IMR-90 (cell line): ENCODE measurements at regions not wholly inside any gene's neighbourhood (a gene's known extent, or its start where the extent isn't known, plus 50 kb on each side); places are given as distances from the start of the nearest gene placed in this dataset.

Source experiments
- ATAC-seq: fragments of 200-7000 bp; cut with Tn5 transposase; 2 replicates; pipeline ENCODE4 v1.9.1; 2020; ENCODE audit warnings: low read depth, mild to moderate bottlenecking, moderate library complexity
- BruUV-seq: library from RNA; stranded (reverse); fragments of 400-500 nt; replicated peaks from 2 replicates; lab custom pipeline; 2021; lab: Mats Ljungman, UMichigan
- CTCF ChIA-PET: fragments of 300-600 bp; formaldehyde crosslinking; extraction: SDS; loops from one replicate; lab custom pipeline; 2021; ENCODE audit warnings: antibody characterized with exemption; lab: Yijun Ruan, JAX
- POLR2A ChIA-PET: fragments of 300-600 bp; sonication (Branson Sonifier 250); formaldehyde crosslinking; loops from one replicate; lab custom pipeline; 2022; ENCODE audit warnings: antibody characterized with exemption; ENCODE audit not compliant: unreplicated experiment; lab: Charles Lee
- DNase-seq: peaks from one replicate; pipeline ENCODE4 v3.0.0; 2013
- H2AFZ ChIP-seq: replicated peaks from 2 replicates; pipeline ENCODE3; 2013; ENCODE audit warnings: low read length, mild to moderate bottlenecking; ENCODE audit not compliant: poor library complexity
- H2AK5ac ChIP-seq: 2 replicates; pipeline ENCODE4 v1.6.1; 2013; ENCODE audit warnings: low read depth, low read length, inconsistent platforms
- H2AK9ac ChIP-seq: replicated peaks from 2 replicates; pipeline ENCODE3; 2013; ENCODE audit warnings: mild to moderate bottlenecking, low read depth, low read length, moderate library complexity; ENCODE audit not compliant: poor library complexity
- H2BK120ac ChIP-seq: 2 replicates; pipeline ENCODE4 v1.6.1; 2013; ENCODE audit warnings: low read depth, low read length, inconsistent platforms
- H2BK15ac ChIP-seq: 3 replicates; pipeline ENCODE4 v1.6.1; 2013; ENCODE audit warnings: low read depth, low read length, inconsistent platforms
- H2BK20ac ChIP-seq: 2 replicates; pipeline ENCODE4 v1.6.1; 2013; ENCODE audit warnings: low read depth, mild to moderate bottlenecking, inconsistent platforms, low read length, moderate library complexity
- H2BK5ac ChIP-seq: 2 replicates; pipeline ENCODE4 v1.6.1; 2013; ENCODE audit warnings: mild to moderate bottlenecking, low read depth, low read length, inconsistent platforms; ENCODE audit not compliant: poor library complexity, severe bottlenecking
- H3K14ac ChIP-seq: replicated peaks from 2 replicates; pipeline ENCODE4 v1.6.1; 2013; ENCODE audit warnings: low read depth, low read length, inconsistent platforms
- H3K18ac ChIP-seq: 2 replicates; pipeline ENCODE4 v1.6.1; 2013; ENCODE audit warnings: low read depth, low read length, control low read depth
- H3K23ac ChIP-seq: 2 replicates; pipeline ENCODE4 v1.6.1; 2013; ENCODE audit warnings: low read depth, low read length, inconsistent platforms
- H3K27ac ChIP-seq: 2 replicates; pipeline ENCODE4 v1.5.1; 2013; ENCODE audit warnings: mild to moderate bottlenecking, control low read depth, low read length; ENCODE audit not compliant: insufficient read depth
- H3K27me3 ChIP-seq: 2 replicates; pipeline ENCODE4 v1.6.1; 2013; ENCODE audit warnings: low read length; ENCODE audit not compliant: control insufficient read depth, insufficient read depth
- H3K36me3 ChIP-seq: 2 replicates; pipeline ENCODE4 v1.6.1; 2013; ENCODE audit warnings: low read length, mixed read lengths; ENCODE audit not compliant: control insufficient read depth, insufficient read depth
- H3K4ac ChIP-seq: 2 replicates; pipeline ENCODE4 v1.6.1; 2013; ENCODE audit warnings: low read depth, low read length, inconsistent platforms
- H3K4me1 ChIP-seq: 2 replicates; pipeline ENCODE4 v1.6.1; 2013; ENCODE audit warnings: low read length, mixed read lengths; ENCODE audit not compliant: control insufficient read depth, insufficient read depth
- H3K4me2 ChIP-seq: 2 replicates; pipeline ENCODE4 v1.6.1; 2013; ENCODE audit warnings: low read depth, mild to moderate bottlenecking, control low read depth, low read length, moderate library complexity
- H3K4me3 ChIP-seq: 2 replicates; pipeline ENCODE4 v1.5.1; 2013; ENCODE audit warnings: low read depth, mild to moderate bottlenecking, control low read depth, low read length, moderate library complexity; ENCODE audit not compliant: insufficient read depth
- H3K56ac ChIP-seq: 2 replicates; pipeline ENCODE4 v1.6.1; 2013; ENCODE audit warnings: low read length, inconsistent platforms; ENCODE audit not compliant: insufficient read depth; ENCODE audit errors: extremely low read depth
- H3K79me1 ChIP-seq, 2 experiments: 2 replicates each; pipeline ENCODE4 v1.6.1; 2013; ENCODE audit warnings: low read length in 2 of 2, inconsistent platforms in 1 of 2, low read depth in 1 of 2
- H3K9ac ChIP-seq: 2 replicates; pipeline ENCODE4 v1.6.1; 2013; ENCODE audit warnings: low read depth, low read length, control low read depth
- H3K9me1 ChIP-seq: 2 replicates; pipeline ENCODE4 v1.6.1; 2013; ENCODE audit warnings: low read length, inconsistent platforms; ENCODE audit not compliant: insufficient read depth
- H3K9me3 ChIP-seq: 2 replicates; pipeline ENCODE4 v1.6.1; 2013; ENCODE audit warnings: low read length; ENCODE audit not compliant: control insufficient read depth, insufficient read depth
- H4K20me1 ChIP-seq: 2 replicates; pipeline ENCODE4 v1.6.1; 2013; ENCODE audit warnings: low read length, inconsistent platforms; ENCODE audit not compliant: insufficient read depth
- H4K5ac ChIP-seq: 2 replicates; pipeline ENCODE4 v1.6.1; 2013; ENCODE audit warnings: mild to moderate bottlenecking, low read depth, low read length, control low read depth
- H4K8ac ChIP-seq, 2 experiments: 2 replicates each; pipeline ENCODE4 v1.6.1; 2013; ENCODE audit warnings: low read depth in 2 of 2, low read length in 2 of 2, control low read depth in 1 of 2, inconsistent platforms in 1 of 2
- H4K91ac ChIP-seq: 2 replicates; pipeline ENCODE4 v1.6.1; 2013; ENCODE audit warnings: low read depth, low read length, inconsistent platforms; ENCODE audit not compliant: insufficient read depth
- CEBPB ChIP-seq: IDR thresholded peaks from 2 replicates; pipeline ENCODE4 v1.6.1; 2012; ENCODE audit warnings: low read depth, low read length, improper control_type of control experiment
- CHD1 ChIP-seq: IDR thresholded peaks from 2 replicates; pipeline ENCODE4 v1.6.1; 2012; ENCODE audit warnings: low read depth, low read length, improper control_type of control experiment
- ELK1 ChIP-seq: fragments of 150-350 bp; IDR thresholded peaks from 2 replicates; pipeline ENCODE4 v1.6.1; 2016; ENCODE audit warnings: low read depth, mild to moderate bottlenecking, low read length, moderate library complexity, borderline replicate concordance
- MAZ ChIP-seq: IDR thresholded peaks from 2 replicates; pipeline ENCODE4 v1.6.1; 2012; ENCODE audit warnings: low read depth, mild to moderate bottlenecking, low read length, improper control_type of control experiment, moderate library complexity, borderline replicate concordance
- POLR2A ChIP-seq: IDR thresholded peaks from 2 replicates; pipeline ENCODE4 v1.6.1; 2012; ENCODE audit warnings: mild to moderate bottlenecking, low read depth, low read length
- RAD21 ChIP-seq: IDR thresholded peaks from 2 replicates; pipeline ENCODE4 v1.6.1; 2012; ENCODE audit warnings: low read length, improper control_type of control experiment
- RFX5 ChIP-seq: IDR thresholded peaks from 2 replicates; pipeline ENCODE4 v1.8.0; 2012; ENCODE audit warnings: low read depth, mild to moderate bottlenecking, low read length, moderate library complexity
- WGBS, 2 experiments: methylation state at CpG; one replicate each; pipeline versions ENCODE4 v1.1.5 to v1.1.7; 2013; ENCODE audit warnings: missing lambda C conversion rate in 2 of 2; ENCODE audit not compliant: insufficient read length in 1 of 2; ENCODE audit errors: extremely low coverage in 2 of 2; 5-methylcytosine and 5-hydroxymethylcytosine counted together
- dilution Hi-C: fragments of 300-500 bp; cut with HindIII; formaldehyde crosslinking; loops from one replicate; pipeline ENCODE4 v1.14.3; 2018; ENCODE audit warnings: low sequenced_read_pairs; ENCODE audit not compliant: unreplicated experiment
- in situ Hi-C: fragments of 300-500 bp; cut with MboI; formaldehyde crosslinking; loops from 3 replicates; pipeline ENCODE4 v1.14.3; 2019; ENCODE audit warnings: low sequenced_read_pairs, inconsistent platforms, mixed read lengths
- intact Hi-C: fragments of 100-400 bp; cut with micrococcal nuclease; formaldehyde crosslinking; loops from 2 replicates; pipeline ENCODE4 v1.10.0; 2022

GRCh38 chr11:116446048-116446941 is 326.5 kb downstream of the BUD13 start:
- intact Hi-C loops, result no loop called here
- no peak overlapping the region for H2AK9ac ChIP-seq
- no peak overlapping the region for H3K4me3 ChIP-seq
- H3K56ac ChIP-seq, result no peak overlapping the region
- H4K5ac ChIP-seq, result no peak overlapping the region
- no peak overlapping the region for H2BK20ac ChIP-seq
- H3K9ac ChIP-seq, result no peak overlapping the region
- H2AK5ac ChIP-seq, result no peak overlapping the region
- H2BK5ac ChIP-seq, result no peak overlapping the region
- no peak overlapping the region for H2BK15ac ChIP-seq
- H2BK120ac ChIP-seq, result no peak overlapping the region
- H3K9me3 ChIP-seq, result no peaks in the 10 kb centered on the region
- no peak overlapping the region for H3K4me2 ChIP-seq
- no peaks in the 10 kb centered on the region for H3K27me3 ChIP-seq
- no peaks in the 10 kb centered on the region for H3K79me1 ChIP-seq
- no peak overlapping the region for H3K14ac ChIP-seq
- POLR2A ChIA-PET, result no interaction called here
- H3K23ac ChIP-seq, result no peak overlapping the region
- H3K4me1 ChIP-seq, result no peaks in the 10 kb centered on the region
- H3K27ac ChIP-seq, result no peak overlapping the region
- DNase-seq (no peak), ATAC-seq (no peak)
- TF ChIP-seq POLR2A (no peak), ELK1 (no peak), CEBPB (no peak), CHD1 (no peak), RAD21 (no peak), RFX5 (no peak), MAZ (no peak)
- no peak overlapping the region for H2AFZ ChIP-seq
- H3K4ac ChIP-seq, result no peak overlapping the region
- BruUV-seq, result no TSS peak
- H4K20me1 ChIP-seq, result no peaks in the 10 kb centered on the region
- no peak overlapping the region for H4K91ac ChIP-seq
- dilution Hi-C loops, result no loop called here
- H3K18ac ChIP-seq, result no peak overlapping the region
- H4K8ac ChIP-seq, result no peak overlapping the region
- H3K9me1 ChIP-seq, result no peaks in the 10 kb centered on the region
- CTCF ChIA-PET, result no interaction called here
- H3K36me3 ChIP-seq, result no peaks in the 10 kb centered on the region
- in situ Hi-C loops, result no loop called here
- WGBS, 2 experiments, result 13% methylated on average over 2 of the region's 5 CpGs; no CpG with 5 or more reads in 1 of the 2 experiments
